ENCODE measurements at regions not wholly inside any gene's neighbourhood (a gene's known extent, or its start where the extent isn't known, plus 50 kb on each side); places are given as distances from the start of the nearest gene placed in this dataset.

GRCh38 chr11:70651031-70651430 lies 252.7 kb downstream of the CTTN start:
- Histone ChIP-seq H3K27me3 (peaks cover 6% of the 10 kb centered on the region), H3F3A (ENCODE audit: low read depth) (peaks cover 5% of the 10 kb centered on the region), H3K4me1 (peaks cover 18% of the 10 kb centered on the region), H3K9ac (no peak overlapping the region), H3K4me3 (no peak overlapping the region), H3K36me3 (no peaks in the 10 kb centered on the region), H3K4me2 (no peak overlapping the region), H3K27ac (no peak overlapping the region), H3K9me3 (ENCODE audit: low read depth) (no peaks in the 10 kb centered on the region), H3K79me2 (ENCODE audit: low read depth) (no peaks in the 10 kb centered on the region), H4K20me1 (ENCODE audit: low read depth) (peaks cover 73% of the 10 kb centered on the region), H2AFZ (replicated peaks) (no peak overlapping the region)
- no peak overlapping the region for H3K4me3 Mint-ChIP-seq
- H3K36me3 Mint-ChIP-seq = no peaks in the 10 kb centered on the region
- H3K9me3 Mint-ChIP-seq = no peaks in the 10 kb centered on the region
- DNase-seq (ENCODE audit: low spot score) = no peak
- peaks cover 11% of the 10 kb centered on the region for H3K4me1 Mint-ChIP-seq
- peaks cover 11% of the 10 kb centered on the region for H3K27me3 Mint-ChIP-seq (ENCODE audit: insufficient read depth, low read depth)
- TF ChIP-seq CTCF (IDR thresholded peaks at IDR 0.05) (no peak), EZH2phosphoT487 (IDR thresholded peaks at IDR 0.05) (no peak), EZH2 (IDR thresholded peaks at IDR 0.05) (no peak)
- H3K27ac Mint-ChIP-seq = no peak overlapping the region

- H3K4me2 ChIP-seq = no peak overlapping the region
- no peak overlapping the region for H3K4me3 ChIP-seq
- H3K9ac ChIP-seq = no peak overlapping the region
- no peaks in the 10 kb centered on the region for H3K79me2 ChIP-seq (ENCODE audit: low read depth)
- no peaks in the 10 kb centered on the region for H3K27me3 ChIP-seq
- no peak for TF ChIP-seq EZH2phosphoT487 (IDR thresholded peaks at IDR 0.05)
- TF ChIP-seq CTCF (IDR thresholded peaks at IDR 0.05) = no peak
- TF ChIP-seq EZH2 (IDR thresholded peaks at IDR 0.05) = no peak
- DNase-seq (ENCODE audit: low spot score) = no peak
- no peaks in the 10 kb centered on the region for H3F3A ChIP-seq (ENCODE audit: low read depth)
- H3K27ac ChIP-seq = no peak overlapping the region
- Mint-ChIP-seq H3K27ac (no peak overlapping the region), H3K9me3 (no peaks in the 10 kb centered on the region), H3K4me3 (no peak overlapping the region), H3K36me3 (no peaks in the 10 kb centered on the region), H3K4me1 (peaks cover 26% of the 10 kb centered on the region), H3K27me3 (ENCODE audit: insufficient read depth, low read depth) (peaks cover 10% of the 10 kb centered on the region)
- H4K20me1 ChIP-seq (ENCODE audit: low read depth) = peaks cover 61% of the 10 kb centered on the region
- peaks cover 14% of the 10 kb centered on the region for H3K4me1 ChIP-seq
- H3K36me3 ChIP-seq = no peaks in the 10 kb centered on the region
- H3K9me3 ChIP-seq (ENCODE audit: low read depth) = no peaks in the 10 kb centered on the region
- H2AFZ ChIP-seq (replicated peaks) = no peak overlapping the region
Measured at GRCh38 chr11:70654016-70654415, 255.7 kb downstream of the CTTN start.

GRCh38 chr11:70655816-70656215 lies 257.5 kb downstream of the CTTN start:
- Mint-ChIP-seq H3K27me3 (ENCODE audit: insufficient read depth, low read depth) (peaks cover 6% of the 10 kb centered on the region), H3K36me3 (no peaks in the 10 kb centered on the region), H3K4me1 (peaks cover 29% of the 10 kb centered on the region), H3K27ac (no peak overlapping the region), H3K4me3 (no peak overlapping the region), H3K9me3 (no peaks in the 10 kb centered on the region)
- no peak for TF ChIP-seq EZH2 (IDR thresholded peaks at IDR 0.05)
- TF ChIP-seq CTCF (IDR thresholded peaks at IDR 0.05) = no peak
- TF ChIP-seq EZH2phosphoT487 (IDR thresholded peaks at IDR 0.05) = no peak
- no peak overlapping the region for H3K9ac ChIP-seq
- H3K79me2 ChIP-seq (ENCODE audit: low read depth) = no peaks in the 10 kb centered on the region
- no peaks in the 10 kb centered on the region for H3F3A ChIP-seq (ENCODE audit: low read depth)
- no peak overlapping the region for H3K4me3 ChIP-seq
- H2AFZ ChIP-seq (replicated peaks) = no peak overlapping the region
- H3K27me3 ChIP-seq = peaks cover 3% of the 10 kb centered on the region
- H3K27ac ChIP-seq = no peak overlapping the region
- H4K20me1 ChIP-seq (ENCODE audit: low read depth) = peaks cover 44% of the 10 kb centered on the region
- H3K36me3 ChIP-seq = no peaks in the 10 kb centered on the region
- peaks cover 14% of the 10 kb centered on the region for H3K4me1 ChIP-seq
- H3K9me3 ChIP-seq (ENCODE audit: low read depth) = no peaks in the 10 kb centered on the region
- no peak overlapping the region for H3K4me2 ChIP-seq
- DNase-seq (ENCODE audit: low spot score) = no peak

All from neural progenitor cell (in vitro differentiated cells).